CD1c-positive myeloid dendritic cell (primary cell): ENCODE measurements at regions not wholly inside any gene's neighbourhood (a gene's known extent, or its start where the extent isn't known, plus 50 kb on each side); places are given as distances from the start of the nearest gene placed in this dataset.

ENCODE experiments used
- DNase-seq: peaks from one replicate; pipeline ENCODE4 v3.0.0-alpha.2; 2016; ENCODE audit errors: extremely low spot score

GRCh38 chr4:153988492-153989363 is 199.8 kb upstream of the SFRP2 start:
- no peak for DNase-seq

DNA sequence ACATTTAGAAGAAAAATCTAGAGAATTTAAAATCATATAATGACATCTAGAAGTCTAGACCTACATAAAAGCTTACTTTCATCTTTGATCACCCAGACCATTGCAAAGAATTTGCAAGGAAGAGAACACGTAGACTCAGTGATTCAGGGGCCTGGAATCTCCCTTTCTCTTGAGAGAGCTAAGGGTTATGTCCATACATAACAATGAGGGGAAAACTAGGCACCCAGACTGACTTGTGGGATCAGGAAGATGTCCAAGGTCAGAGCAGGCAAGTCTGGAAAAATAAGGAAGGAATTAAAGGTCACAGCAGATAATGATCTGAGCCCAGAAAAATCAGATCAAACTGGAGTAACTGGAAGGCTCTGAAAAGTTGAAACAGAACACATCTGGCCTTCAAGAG is 198.4 kb upstream of the SFRP2 start:
- DNase-seq = no peak

GRCh38 chr4:153976954-153977353 is 188.1 kb upstream of the SFRP2 start:
- DNase-seq = no peak

DNA sequence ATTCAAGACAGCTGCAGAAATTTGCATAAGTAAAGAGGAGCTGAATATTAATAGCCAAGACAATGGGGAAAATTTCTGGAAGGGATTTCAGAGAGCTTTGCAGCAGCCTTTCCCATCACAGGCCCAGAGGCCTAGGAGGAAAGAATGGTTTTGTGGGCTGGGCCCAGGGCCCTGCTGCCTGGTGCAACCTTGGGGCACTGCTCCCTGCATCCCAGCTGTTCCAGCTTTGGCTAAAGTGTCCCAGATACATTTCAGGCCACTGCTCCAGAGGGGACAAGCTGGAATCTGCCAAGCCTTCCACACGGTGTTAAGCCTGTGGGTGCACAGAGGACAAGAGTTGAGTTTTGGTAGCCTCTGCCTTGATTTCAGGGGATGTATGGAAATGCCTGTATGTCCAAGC is 185.6 kb upstream of the SFRP2 start:
- no peak for DNase-seq

DNA sequence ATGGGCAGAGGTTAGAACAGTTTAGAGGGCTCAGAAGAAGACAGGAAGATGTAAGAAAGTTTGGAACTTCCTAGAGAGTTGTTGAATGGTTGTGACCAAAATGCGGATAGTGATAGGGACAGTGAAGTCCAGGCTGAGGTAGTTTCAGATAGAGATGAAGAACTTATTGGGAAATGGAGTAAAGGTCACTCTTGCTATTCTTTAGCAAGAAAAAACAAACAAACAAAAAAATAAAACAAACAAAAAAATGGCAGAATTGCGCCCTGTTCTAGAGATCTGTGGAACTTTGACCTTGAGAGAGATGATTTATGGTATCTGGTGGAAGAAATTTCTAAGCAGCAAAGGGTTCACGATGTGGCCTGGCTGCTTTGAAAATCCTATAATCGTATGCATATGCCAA is 185.1 kb upstream of the SFRP2 start:
- no peak for DNase-seq

DNA sequence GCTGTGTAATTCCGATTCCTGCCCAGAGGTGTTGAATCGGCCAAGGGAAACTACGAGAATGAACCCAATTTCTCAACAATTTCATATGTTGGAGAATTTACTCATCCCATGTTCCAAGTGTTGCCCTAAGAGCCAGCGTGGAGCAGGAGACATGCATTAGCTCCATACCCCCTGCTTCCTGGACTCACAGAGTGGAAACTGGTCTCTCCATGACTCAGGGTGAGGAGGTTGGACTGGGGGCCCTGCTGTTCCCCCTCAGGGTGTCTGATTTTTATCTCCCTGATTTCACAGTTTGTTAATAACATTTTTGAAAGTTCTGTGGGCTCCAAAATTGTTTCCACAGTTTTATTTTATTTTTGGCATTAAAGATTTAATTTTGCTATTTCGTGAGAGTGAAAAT is 183.0 kb upstream of the SFRP2 start:
- DNase-seq = no peak

DNA sequence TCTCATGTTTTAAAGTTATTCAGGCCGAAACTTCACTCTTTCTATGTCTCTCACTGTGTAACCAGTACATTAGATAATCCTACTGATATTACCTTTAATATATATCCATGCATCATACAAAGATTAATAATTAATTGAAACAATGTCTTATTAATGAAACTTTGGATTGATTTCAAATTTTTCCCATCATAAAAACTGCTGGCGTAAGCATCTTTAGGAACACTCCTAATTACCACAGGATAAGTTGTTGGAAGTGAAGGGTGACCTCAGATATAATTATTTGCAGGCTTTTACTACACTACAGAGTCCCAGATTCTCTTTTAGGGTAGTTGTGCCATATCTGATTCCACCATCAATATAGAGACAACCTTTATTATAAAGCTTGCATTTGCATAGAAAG is 181.3 kb upstream of the SFRP2 start:
- no peak for DNase-seq

DNA sequence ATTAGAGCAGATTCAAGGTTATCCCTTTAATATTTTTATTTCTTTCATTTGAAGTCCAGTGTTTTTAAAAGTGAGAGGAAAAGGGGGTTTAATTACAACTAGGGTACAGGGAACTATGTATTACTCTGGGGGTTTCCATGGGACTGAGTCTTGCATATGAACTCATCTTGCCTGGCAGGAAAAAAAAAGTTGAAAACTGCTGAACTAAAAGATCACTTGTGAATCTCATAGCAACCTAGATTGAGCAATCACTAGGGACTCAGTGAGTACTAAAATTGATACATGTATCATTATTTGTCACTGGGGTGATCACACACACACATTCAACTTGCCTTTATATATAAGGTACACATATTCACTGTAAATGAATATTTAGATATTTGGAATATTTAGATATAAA is 180.7 kb upstream of the SFRP2 start:
- DNase-seq = no peak

DNA sequence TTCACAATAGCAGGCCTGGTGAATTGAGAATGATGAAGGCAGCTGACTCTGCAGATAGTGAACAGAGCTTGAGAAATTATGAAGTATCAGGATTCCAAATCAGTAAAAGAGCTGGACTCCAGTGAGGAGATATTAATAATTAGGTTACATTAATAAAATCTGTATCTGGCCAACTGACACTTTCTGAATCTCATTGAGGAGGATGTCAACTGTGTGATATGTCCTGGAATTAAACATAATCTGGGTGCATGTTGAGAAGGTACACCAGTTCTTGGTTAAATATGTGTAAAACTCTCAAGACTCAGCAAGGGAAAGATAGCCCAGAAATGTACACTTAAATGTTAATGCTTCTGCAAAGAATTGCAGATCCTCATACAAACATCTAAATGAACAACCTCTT is 177.8 kb upstream of the SFRP2 start:
- DNase-seq = no peak

DNA sequence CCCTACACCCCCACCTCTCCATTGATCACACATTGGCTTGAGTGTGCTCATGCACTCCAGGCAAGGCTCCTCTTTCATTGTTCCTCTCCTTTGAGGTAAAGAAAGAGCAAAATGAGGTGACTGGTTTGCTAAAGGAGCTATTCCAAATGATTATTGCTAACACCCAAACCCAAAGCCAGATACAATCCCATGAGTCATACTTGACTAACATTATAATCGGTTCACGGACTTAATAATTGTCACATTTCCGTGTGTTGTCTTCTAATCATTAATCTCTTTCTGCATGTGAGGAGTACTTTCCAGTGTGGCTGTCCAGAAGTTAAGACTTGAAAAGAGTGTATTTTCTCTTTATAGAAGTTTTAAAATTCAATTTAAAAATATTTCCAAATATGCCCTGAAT is 174.3 kb upstream of the SFRP2 start:
- DNase-seq = no peak

- DNase-seq = no peak
Measured at GRCh38 chr4:153962311-153963039, 173.6 kb upstream of the SFRP2 start.

- DNase-seq = no peak
Measured at GRCh38 chr4:153955327-153955726, 166.4 kb upstream of the SFRP2 start.

DNA sequence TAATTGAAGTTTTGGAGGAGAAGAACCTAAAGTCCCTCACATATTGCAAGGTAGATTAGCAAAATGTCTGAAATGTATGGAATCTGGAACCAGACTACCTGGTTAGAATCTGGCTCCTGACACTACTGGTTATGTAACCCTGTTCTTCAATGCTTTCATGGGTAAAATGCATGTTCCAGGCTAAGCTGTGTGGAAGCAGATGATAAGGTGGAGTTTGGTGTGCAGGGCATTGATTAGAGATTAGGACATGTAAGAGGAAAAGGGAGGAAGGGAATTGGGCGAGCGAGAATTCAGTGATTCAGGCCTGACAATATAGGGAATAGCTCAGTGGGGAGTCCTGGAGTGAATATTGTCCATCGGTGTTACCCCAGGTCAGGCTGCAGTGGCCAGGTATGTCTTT is 165.8 kb upstream of the SFRP2 start:
- no peak for DNase-seq

GRCh38 chr4:153950100-153950979 is 161.5 kb upstream of the SFRP2 start:
- no peak for DNase-seq

GRCh38 chr4:153948041-153948440 is 159.2 kb upstream of the SFRP2 start:
- no peak for DNase-seq

GRCh38 chr4:153947124-153947523 is 158.2 kb upstream of the SFRP2 start:
- no peak for DNase-seq

DNA sequence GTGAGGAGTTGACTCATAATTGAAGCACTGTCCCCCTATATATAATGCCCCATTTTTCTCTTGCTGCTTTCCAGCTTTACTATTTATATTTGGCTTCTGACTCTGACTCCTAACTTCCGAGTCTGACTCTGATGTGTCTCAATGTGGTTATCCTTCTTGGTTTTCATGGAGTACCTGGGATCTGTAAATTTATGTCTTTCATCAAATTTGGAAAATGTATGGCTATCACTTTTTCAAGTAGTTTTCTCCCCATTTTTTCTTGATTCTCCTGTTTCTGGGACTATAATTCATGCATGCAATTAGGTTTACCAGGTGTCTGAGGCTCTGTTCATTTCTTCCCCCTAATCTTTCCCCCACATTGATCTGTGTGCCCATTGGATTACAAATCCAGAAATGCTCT is 156.8 kb upstream of the SFRP2 start:
- DNase-seq = no peak

DNA sequence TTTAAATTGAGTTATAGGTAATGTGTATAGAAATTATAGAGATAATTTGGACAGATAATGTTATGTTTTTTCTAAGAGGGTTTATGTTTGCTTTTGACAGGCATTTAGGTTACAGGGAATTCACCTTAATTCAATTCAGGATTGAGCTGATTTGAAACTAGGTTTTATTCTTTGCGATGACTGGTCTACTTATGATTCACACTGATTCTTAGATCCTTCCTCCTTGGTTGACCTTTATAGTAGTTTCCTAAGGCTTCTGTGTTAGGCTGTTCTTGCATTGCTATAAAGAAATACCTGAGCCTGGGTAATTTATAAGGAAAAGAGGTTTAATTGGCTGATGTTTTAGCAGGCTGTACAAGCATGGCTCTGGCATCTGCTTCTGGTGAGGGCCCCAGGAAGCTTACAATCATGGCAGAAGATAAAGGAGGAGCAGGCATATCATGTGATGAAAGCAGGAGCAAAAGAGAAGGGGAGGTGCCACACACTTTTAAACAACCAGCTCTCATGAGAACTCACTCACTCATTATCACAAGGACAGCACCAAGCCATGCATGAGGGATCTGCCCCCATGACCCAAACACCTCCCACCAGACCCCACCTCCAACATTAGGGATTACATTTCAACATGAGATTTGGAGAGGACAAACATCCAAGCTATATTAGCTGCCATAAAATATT is 155.0 kb upstream of the SFRP2 start:
- DNase-seq = no peak

DNA sequence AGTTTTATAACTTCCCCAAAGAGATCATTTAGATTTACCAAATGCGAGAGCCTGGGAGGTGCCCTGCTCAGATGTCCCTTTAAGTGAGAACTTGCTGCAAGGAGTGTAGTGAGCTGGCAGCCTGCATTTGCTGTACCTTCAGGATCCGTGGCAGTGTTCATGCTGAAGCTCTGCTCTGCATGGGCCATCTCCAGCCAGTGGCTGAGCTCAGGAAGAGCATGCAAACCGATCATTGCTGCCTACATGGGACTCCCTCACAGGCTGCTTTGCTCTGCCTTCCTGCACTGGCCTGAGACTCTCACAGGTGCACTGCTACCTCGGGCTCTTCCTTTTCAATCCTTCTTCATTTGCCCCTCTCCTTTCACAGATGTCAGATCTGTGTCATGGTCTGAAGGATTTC is 152.0 kb upstream of the SFRP2 start:
- DNase-seq = no peak

DNA sequence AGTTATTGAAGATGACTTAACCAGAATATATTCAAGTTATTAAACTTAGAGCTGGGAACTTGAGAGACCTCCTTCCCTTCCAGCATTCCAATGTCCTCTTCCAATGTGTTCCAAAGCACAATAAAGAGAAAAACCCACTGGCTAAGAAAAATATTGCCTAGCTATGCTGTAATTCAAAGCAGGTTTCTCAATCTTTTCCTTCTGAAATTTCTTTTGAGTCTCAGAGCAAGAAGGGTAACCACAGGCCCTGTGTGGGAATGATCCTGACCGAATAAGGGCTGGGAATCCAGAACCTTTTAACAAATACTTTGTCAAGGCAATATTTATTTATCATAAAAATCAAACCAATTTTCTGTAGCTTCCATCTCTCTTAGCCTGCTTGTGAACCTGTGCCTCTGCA is 150.7 kb upstream of the SFRP2 start:
- no peak for DNase-seq

DNA sequence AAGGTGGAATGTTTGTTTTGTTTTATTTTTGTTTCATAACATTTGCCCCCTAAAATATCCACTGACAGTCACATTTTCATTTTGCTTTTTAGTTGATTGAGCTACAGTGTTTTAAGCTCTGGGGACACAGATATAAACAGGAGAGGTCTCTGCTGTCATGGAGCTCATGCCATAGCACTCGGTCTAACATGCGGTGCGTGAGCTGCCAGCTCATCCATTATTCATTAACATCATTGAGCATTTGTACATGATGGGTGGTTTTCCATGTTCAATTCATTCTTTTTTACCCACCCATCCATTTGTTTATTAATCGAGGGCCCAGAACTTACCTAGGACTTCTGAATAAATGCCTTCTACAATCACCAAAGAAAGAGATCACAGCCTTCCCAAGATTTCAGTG is 150.1 kb upstream of the SFRP2 start:
- no peak for DNase-seq

- no peak for DNase-seq
Measured at GRCh38 chr4:153937289-153937688, 148.4 kb upstream of the SFRP2 start.
